GM18907 (cell line): ENCODE measurements at regions not wholly inside any gene's neighbourhood (a gene's known extent, or its start where the extent isn't known, plus 50 kb on each side); places are given as distances from the start of the nearest gene placed in this dataset.
"Not testable (repeated sequence)": the region's sequence is repeated elsewhere in the genome, so short reads cannot be mapped to it uniquely, and the experiment has no call there.

Source experiments
- ATAC-seq: cut with Tn5 transposase; IDR thresholded peaks from one replicate; pipeline ENCODE4 v1.9.1; 2021; ENCODE audit warnings: mild to moderate bottlenecking, moderate library complexity; ENCODE audit not compliant: unreplicated experiment

DNA sequence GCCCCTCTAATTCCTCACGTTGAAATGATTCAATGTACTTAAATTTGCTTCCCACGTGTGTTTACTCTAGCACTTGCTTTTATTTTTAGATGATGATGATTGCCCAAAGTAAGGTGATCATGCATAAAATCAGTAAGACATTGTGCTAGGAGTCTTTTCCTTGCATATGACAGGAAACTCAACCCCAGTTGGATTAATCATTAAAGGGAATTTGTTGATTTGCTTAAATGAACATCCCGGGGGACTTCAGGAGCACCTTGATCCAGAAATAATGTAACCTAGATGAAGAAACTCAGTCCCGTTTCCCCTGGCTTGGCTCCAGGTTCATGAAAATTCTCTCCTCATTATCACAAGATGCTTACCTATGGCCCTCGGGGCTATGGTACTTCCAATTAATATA is 106.1 kb upstream of the STC2 start:
- ATAC-seq = no peak

GRCh38 chr5:173430394-173430793 is 102.2 kb upstream of the STC2 start:
- no peak for ATAC-seq

DNA sequence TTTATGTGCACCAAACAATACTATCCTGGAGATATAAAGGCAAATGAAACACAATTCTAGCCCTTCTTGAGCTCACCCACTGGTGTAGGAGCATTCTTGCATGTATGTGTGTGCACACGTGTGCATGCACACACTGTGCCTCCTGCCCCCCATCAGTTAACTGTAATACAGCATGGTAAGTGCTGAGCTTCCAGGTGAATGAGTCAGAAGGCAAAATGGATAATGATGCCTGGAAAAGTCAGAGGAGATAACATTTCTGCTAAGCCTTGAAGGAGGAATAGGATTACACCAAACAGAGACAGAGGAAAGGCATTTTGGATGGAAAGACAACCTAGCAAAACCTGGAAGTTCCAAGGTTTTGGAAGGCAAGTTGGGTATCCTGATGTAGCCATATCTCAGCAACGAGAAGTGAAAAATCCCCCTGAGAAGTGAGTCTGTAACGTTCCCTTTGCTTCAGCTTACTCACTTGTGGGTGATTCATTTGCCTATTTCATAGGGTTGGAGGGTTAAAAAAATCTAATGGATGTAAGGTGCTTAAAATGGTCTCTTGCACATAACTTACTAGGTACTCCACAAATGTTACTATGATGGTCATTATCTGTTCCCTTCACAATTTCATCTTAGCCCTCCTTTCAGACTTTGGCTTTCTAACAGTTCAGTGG is 101.4 kb upstream of the STC2 start:
- ATAC-seq = no peak

- no peak for ATAC-seq
Measured at GRCh38 chr5:173423452-173424117, 95.4 kb upstream of the STC2 start.

- ATAC-seq = no peak
Measured at GRCh38 chr5:173420108-173420507, 91.9 kb upstream of the STC2 start.

GRCh38 chr5:173413471-173413982 is 85.3 kb upstream of the STC2 start:
- no peak for ATAC-seq

DNA sequence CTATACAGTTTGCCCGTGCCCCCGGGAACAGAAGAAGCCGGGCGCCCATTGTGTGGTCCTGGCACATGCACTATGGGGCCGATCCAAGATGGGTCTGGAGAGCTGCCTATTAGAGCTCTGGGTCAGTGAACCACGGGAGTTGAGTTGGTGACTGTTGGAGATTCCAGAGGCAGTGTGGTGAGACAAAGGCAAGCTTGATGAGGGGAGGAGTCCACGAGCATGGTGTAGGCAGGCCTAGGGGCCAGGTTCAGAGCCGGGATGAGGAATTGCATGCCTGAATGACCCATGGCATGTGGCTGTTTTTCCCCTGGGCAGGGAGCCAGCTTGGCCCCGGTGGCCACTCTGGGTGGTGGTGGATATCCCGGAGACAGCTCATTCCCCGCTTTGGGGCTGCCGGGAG is 84.4 kb upstream of the STC2 start:
- no peak for ATAC-seq

- no peak for ATAC-seq
Measured at GRCh38 chr5:173411791-173412555, 83.8 kb upstream of the STC2 start.

DNA sequence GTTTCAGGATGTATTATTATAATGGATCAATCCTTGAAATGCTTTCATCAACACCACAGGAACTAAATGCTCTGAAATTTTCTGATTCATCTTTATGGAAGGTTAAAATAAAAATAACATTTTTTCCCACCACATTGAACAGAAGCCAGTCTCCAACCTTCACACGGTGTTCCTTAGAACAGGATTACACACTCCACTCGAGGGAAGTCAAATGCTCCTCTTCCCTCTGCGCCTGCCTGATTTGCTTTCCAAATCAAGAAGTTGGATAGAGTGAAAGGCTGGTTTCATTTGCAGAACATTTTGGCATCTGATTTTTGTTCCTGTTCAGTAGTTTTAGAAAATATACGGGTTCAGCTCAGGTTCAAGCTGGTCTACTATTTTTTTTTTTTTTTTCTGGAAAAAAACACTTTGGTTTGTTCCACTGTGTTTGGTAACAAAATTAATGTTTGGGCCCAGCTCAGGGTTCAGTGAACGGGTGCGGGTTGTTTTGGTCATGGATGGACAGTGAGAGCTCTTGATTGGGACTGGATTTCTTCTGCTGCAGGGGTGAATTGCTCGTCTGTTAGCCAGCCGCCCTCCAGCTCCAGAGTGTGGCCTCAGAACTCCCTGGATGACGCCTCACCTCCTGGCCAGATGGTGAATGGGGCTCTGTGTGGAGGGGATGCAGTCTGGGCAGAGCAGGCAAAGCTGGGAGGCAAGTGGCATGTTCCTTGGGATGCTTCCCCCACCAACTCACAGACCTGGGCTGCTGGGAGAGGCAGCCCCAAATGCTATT is 82.4 kb upstream of the STC2 start:
- ATAC-seq = no peak

DNA sequence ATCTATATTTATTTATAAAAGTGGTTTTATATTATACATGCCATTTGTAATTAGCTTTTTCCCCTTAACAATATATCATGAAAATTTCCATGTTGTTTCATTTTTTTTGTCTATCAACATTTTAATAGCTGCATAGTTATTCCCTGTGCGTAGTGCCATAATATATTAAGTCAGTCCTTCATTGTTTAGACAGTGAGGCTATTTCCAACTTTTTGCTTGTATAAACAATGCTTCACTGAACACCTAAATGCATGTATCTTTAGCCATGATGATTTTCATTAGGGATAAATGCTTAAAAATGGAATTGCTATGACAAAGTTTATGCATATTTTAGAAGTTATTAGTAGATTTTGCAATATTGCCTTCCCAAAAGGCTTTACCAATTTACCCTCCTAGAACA is 80.7 kb upstream of the STC2 start:
- ATAC-seq = no peak

DNA sequence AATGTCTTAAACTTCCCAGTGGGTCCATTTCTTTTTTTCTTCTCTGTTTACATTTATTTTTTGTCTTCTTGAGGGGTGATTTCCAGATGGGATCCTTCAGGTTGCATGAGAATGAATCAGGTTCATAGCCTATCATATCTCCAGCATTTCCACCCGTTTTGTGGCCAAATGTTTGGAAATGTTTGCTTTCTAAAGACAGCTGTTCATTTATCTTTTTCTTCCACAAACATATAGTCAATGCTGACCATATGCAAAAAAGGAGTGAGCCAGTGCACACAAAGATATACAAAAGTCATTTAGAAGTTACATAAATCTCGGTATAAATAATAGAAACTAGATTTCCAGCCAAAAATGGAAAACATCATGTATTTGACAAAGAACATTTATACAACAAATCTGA is 71.6 kb upstream of the STC2 start:
- ATAC-seq = no peak

DNA sequence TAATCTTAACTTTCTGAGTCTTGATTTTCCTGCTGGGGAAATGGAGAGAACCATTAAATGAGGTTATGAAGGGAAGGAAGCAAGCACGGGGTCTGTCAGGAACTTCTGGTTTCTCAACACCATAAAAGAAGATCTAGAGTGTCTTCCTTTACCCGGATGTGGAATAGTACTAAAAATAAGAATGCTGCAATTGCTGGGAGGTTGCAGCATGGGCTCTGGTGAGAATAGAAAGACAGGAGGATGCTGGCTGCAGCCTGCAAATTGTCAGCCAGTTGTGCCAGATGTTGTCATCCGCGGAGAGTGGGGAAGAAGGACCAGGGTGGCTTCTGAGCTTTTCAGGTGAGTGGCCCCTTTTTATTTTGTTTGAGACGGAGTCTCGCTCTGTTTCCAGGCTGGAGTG is 69.3 kb upstream of the STC2 start:
- ATAC-seq = no peak

GRCh38 chr5:173396311-173396993 is 68.2 kb upstream of the STC2 start:
- ATAC-seq = no peak

DNA sequence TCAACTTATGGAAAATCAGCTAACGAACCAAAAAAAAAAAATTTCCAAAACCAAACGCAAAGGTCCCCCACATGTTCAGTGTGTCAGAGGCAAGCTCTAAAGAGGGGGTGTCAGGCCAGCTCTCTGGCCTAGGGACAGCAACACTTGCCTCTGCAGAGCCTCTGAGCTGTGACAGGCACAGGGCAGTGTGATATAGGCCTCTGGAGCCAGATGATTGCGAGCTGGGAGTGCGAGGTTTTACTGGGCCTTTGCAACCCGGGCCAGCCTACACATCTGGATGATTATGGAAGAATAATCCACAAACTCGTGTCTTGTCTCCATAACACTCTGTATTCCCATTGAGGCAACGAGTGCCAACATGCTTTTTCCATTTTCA is 67.7 kb upstream of the STC2 start:
- no peak for ATAC-seq

DNA sequence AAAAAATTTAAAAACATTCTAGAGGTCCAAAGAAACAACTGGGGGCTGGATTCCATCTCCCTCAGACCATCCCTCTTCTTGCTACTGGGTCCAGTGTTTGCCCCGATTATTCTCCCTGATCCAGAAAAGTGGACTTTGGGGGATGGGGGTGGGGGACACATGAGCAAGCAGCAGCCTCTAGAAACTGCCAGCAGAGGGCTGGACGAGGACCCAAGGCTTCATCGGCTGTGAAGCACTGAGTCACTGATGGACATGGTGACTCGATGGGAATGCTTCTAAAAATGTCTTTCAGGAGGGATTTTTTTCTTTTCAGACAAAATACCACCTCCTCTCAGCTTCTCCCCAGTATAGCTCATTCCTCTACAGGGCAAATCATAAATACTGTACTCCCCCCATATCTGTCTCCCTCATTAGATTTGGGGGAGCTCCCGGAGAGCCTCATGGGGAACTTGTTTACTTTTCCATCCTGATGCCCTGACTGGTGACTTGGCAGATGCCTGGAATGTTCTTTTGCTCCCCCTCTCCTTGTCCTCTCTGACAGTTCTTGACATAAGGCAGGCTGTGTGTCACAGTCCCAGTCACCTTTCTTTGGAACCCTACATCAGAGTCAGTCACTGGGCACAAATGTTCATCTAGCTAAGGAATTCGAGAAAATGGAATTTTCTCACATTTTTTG is 67.2 kb upstream of the STC2 start:
- no peak for ATAC-seq

DNA sequence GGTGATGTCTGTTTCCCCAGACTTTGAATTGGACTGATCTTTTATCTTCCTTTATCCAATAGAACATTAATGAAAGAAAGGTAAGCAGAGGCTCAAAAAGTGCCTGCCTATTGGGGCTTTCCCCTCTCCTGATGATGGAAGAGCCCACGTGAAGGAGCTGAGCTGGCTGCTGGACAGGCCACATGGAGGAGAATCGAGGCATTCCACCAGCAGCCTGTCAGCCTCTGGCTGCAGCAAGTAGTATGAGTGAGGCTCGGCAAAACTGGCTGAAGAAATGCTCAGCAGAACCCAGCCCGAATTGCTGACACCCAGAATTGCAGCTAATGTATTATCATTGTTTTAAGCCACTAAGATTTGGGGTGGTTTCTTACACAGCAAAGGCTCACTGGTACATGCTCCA is 66.5 kb upstream of the STC2 start:
- no peak for ATAC-seq

DNA sequence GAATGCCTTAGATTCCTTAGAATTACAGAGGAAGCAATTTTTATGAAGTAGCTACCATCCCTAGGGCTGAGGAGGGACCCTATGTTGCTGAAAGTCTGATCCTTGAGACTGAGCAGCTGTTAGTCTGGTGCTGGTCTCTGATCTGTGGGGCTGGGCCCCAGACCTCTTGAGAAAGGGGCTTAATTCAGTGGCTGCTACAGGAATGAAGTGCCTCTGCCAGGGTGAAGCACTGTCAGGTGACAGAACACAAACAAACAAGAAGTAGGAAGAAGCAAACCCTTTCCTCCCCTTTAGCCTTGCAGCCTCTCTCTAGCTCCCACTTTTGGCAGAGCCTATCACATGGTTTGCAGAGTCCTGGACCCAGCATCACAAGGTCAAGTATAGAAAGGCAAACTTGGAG is 64.0 kb upstream of the STC2 start:
- no peak for ATAC-seq

- ATAC-seq = no peak
Measured at GRCh38 chr5:173391031-173391430, 62.8 kb upstream of the STC2 start.

DNA sequence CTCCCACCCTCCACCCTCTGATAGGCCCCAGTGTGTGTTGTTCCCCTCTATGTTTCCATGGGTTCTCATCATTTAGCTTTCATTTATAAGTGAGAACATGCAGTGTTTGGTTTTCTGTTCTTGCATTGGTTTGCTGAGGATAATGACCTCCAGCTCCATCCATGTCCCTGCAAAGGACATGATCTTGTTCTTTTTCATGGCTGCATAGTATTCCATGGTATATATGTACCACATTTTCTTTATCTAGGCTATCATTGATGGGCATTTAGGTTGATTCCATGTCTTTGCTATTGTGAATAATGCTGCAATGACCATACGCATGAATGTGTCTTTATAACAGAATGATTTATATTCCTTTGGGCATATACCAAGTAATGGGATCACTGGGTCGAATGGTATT is 59.1 kb upstream of the STC2 start:
- ATAC-seq = not testable (repeated sequence)

DNA sequence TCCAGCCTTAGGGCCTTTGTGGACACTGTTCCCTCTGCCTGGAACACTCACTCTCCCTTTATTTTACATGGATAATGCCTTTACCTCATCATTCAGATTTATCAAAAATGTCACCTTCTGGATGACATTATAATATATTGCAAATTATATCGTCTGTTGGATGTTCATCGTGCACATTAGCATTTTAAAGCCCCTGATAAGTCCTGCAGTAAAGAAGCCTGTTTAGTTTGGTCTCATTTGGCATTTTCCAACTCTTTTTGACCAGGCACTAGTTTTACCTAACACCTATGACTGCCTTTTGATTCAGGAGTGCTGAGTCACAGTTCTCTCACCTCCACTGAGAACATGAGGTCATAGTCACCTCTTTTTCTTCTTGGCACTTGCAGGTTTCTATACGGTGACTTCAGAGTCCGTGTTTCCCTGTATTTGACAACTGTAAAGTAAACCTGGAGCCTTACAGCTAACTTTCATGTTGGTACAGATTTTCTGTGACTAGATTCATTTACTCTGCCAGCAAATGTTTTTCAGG is 57.7 kb upstream of the STC2 start:
- no peak for ATAC-seq
